GM23338 (cell line): ENCODE measurements at regions not wholly inside any gene's neighbourhood (a gene's known extent, or its start where the extent isn't known, plus 50 kb on each side); places are given as distances from the start of the nearest gene placed in this dataset.

ENCODE experiments used
- ATAC-seq: fragments of 200-7000 bp; cut with Tn5 transposase; 3 replicates; pipeline ENCODE4 v1.9.1; 2020
- DNase-seq: peaks from one replicate; pipeline ENCODE4 v3.0.0-alpha.2; 2015; ENCODE audit warnings: low spot score
- H2AFZ ChIP-seq: fragments of 200-600 bp; sonication (generic); 2 replicates; pipeline ENCODE4 v1.8.0; 2016; ENCODE audit warnings: antibody characterized with exemption, mild to moderate bottlenecking, moderate library complexity
- H3F3A ChIP-seq: fragments of 200-600 bp; sonication (generic); replicated peaks from 2 replicates; pipeline ENCODE4 v1.8.0; 2017; ENCODE audit warnings: antibody characterized with exemption, mixed run types, low read depth
- H3K27ac ChIP-seq: fragments of 200-600 bp; sonication (generic); 2 replicates; pipeline ENCODE4 v1.6.1; 2016; ENCODE audit warnings: low read depth
- H3K27me3 ChIP-seq: fragments of 200-600 bp; sonication (generic); 2 replicates; pipeline ENCODE4 v1.8.0; 2016; ENCODE audit warnings: mild to moderate bottlenecking, mixed run types, moderate library complexity; ENCODE audit not compliant: insufficient read depth
- H3K36me3 ChIP-seq: fragments of 200-600 bp; sonication (generic); 2 replicates; pipeline ENCODE4 v1.8.0; 2016; ENCODE audit warnings: mild to moderate bottlenecking; ENCODE audit not compliant: insufficient read depth
- H3K4me1 ChIP-seq: fragments of 200-600 bp; sonication (generic); 2 replicates; pipeline ENCODE4 v1.8.0; 2016; ENCODE audit warnings: mild to moderate bottlenecking, moderate library complexity; ENCODE audit not compliant: insufficient read depth
- H3K4me2 ChIP-seq: fragments of 200-600 bp; sonication (generic); 2 replicates; pipeline ENCODE4 v1.7.1; 2017; ENCODE audit warnings: mixed run types
- H3K4me3 ChIP-seq: fragments of 200-600 bp; sonication (generic); 2 replicates; pipeline ENCODE4 v1.6.1; 2016; ENCODE audit warnings: mixed run types
- H3K79me2 ChIP-seq: fragments of 200-600 bp; sonication (generic); replicated peaks from 2 replicates; pipeline ENCODE4 v1.8.0; 2017; ENCODE audit warnings: mild to moderate bottlenecking; ENCODE audit not compliant: insufficient read depth
- H3K9me2 ChIP-seq: fragments of 200-600 bp; sonication (generic); 2 replicates; pipeline ENCODE4 v1.8.0; 2017; ENCODE audit not compliant: insufficient read depth
- H4K20me1 ChIP-seq: fragments of 200-600 bp; sonication (generic); replicated peaks from 2 replicates; pipeline ENCODE4 v1.8.0; 2017; ENCODE audit warnings: mild to moderate bottlenecking; ENCODE audit not compliant: insufficient read depth
- H3K27ac Mint-ChIP-seq: 2 replicates; pipeline ENCODE4 v1.8.0; 2020; ENCODE audit warnings: inconsistent platforms, mild to moderate bottlenecking, moderate library complexity, mixed read lengths
- H3K27me3 Mint-ChIP-seq: 3 replicates; pipeline ENCODE4 v1.8.0; 2022; ENCODE audit warnings: low read depth, mild to moderate bottlenecking, moderate library complexity, mixed read lengths, inconsistent platforms; ENCODE audit not compliant: insufficient read depth, poor library complexity
- H3K36me3 Mint-ChIP-seq: 3 replicates; pipeline ENCODE4 v1.8.0; 2021; ENCODE audit warnings: low read depth, mild to moderate bottlenecking, inconsistent platforms, moderate library complexity, mixed read lengths
- H3K4me1 Mint-ChIP-seq: 3 replicates; pipeline ENCODE4 v1.8.0; 2020; ENCODE audit warnings: mild to moderate bottlenecking, inconsistent platforms, mixed read lengths
- H3K4me3 Mint-ChIP-seq: 3 replicates; pipeline ENCODE4 v1.8.0; 2021; ENCODE audit warnings: moderate library complexity, mild to moderate bottlenecking, inconsistent platforms, mixed read lengths
- H3K9me3 Mint-ChIP-seq: 3 replicates; pipeline ENCODE4 v1.8.0; 2020; ENCODE audit warnings: moderate library complexity, mild to moderate bottlenecking, inconsistent platforms, mixed read lengths
- CREB1 ChIP-seq: fragments of 250-450 bp; sonication (Bioruptor Pico); IDR thresholded peaks from 2 replicates; pipeline ENCODE4 v1.5.0; 2020; ENCODE audit warnings: low read depth, mild to moderate bottlenecking, moderate library complexity
- ETS1 ChIP-seq: IDR thresholded peaks from 2 replicates; pipeline ENCODE4 v1.6.1; 2016; ENCODE audit warnings: antibody characterized with exemption
- JUNB ChIP-seq: IDR thresholded peaks from one replicate; pipeline ENCODE4 v1.6.1; 2016; ENCODE audit warnings: antibody characterized with exemption; ENCODE audit not compliant: unreplicated experiment
- NANOG ChIP-seq: IDR thresholded peaks from 2 replicates; pipeline ENCODE4 v1.6.1; 2016; ENCODE audit warnings: antibody characterized with exemption, borderline replicate concordance
- STAT1 ChIP-seq: IDR thresholded peaks from one replicate; pipeline ENCODE4 v1.6.1; 2016; ENCODE audit warnings: antibody characterized with exemption; ENCODE audit not compliant: unreplicated experiment
- ZNF331 ChIP-seq: fragments of 250-450 bp; sonication (Bioruptor Pico); IDR thresholded peaks from 2 replicates; pipeline ENCODE4 v1.5.0; 2020; ENCODE audit warnings: low read depth, mild to moderate bottlenecking, moderate library complexity
- ZNF462 ChIP-seq: fragments of 250-450 bp; sonication (Bioruptor Pico); IDR thresholded peaks from 2 replicates; pipeline ENCODE4 v1.5.0; 2020; ENCODE audit warnings: mild to moderate bottlenecking, moderate library complexity

DNA sequence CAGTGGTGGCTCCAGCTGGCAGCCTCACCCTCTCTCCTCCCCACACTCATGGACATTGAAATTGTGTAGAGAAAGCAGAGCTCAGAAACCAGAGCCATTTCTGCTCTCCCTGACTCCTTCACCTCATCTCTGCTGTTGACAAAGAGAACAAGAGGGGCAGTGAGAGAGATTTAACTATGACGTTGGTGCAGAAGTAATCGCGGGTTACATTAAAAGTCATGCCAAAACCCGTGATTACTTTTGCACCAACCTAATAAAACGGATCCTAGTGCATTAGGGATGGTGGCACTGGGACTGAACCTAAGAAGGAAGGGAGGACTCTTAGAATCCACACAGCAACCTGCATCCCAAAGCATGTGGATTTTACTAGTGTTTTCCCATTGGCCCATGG is 113.3 kb upstream of the CDC42EP3 start (continued):
- TF ChIP-seq ZNF462 (CRISPR knock-in tag) (no peak), ZNF331 (CRISPR knock-in tag) (no peak), CREB1 (CRISPR knock-in tag) (no peak), JUNB (no peak), NANOG (no peak)

- no peaks in the 10 kb centered on the region for H3K4me1 ChIP-seq
- no peaks in the 10 kb centered on the region for H3K27me3 Mint-ChIP-seq
- no peak overlapping the region for H2AFZ ChIP-seq
- peaks cover 9% of the 10 kb centered on the region for H3K36me3 ChIP-seq
- H3K4me3 ChIP-seq: no peak overlapping the region
- H3K9me2 ChIP-seq: peaks cover 5% of the 10 kb centered on the region; the same call in 1 of the 2 replicates
- H3K4me3 Mint-ChIP-seq: no peak overlapping the region
- H3K36me3 Mint-ChIP-seq: peaks cover 4% of the 10 kb centered on the region; the same call in 2 of the 3 replicates
- no peak for TF ChIP-seq JUNB
- TF ChIP-seq ETS1: no peak
- TF ChIP-seq STAT1: no peak
- DNase-seq (no peak), ATAC-seq (no peak)
- peaks cover 21% of the 10 kb centered on the region for H3K9me3 Mint-ChIP-seq
- H3K4me1 Mint-ChIP-seq: no peaks in the 10 kb centered on the region
- H3K79me2 ChIP-seq: no peaks in the 10 kb centered on the region
- H3K27me3 ChIP-seq: no peaks in the 10 kb centered on the region
- no peak overlapping the region for H3K4me2 ChIP-seq
- no peaks in the 10 kb centered on the region for H4K20me1 ChIP-seq
- H3K27ac ChIP-seq: no peak overlapping the region
- no peak overlapping the region for H3K27ac Mint-ChIP-seq
- H3F3A ChIP-seq: no peaks in the 10 kb centered on the region
Measured at GRCh38 chr2:37786191-37786698, 114.8 kb upstream of the CDC42EP3 start.
